GM12892 (cell line): ENCODE measurements at regions not wholly inside any gene's neighbourhood (a gene's known extent, or its start where the extent isn't known, plus 50 kb on each side); places are given as distances from the start of the nearest gene placed in this dataset.

Experiments
- POLR2A ChIP-seq: IDR thresholded peaks from 2 replicates; pipeline ENCODE4 v1.6.1; 2011; ENCODE audit warnings: low read depth, low read length, control low read depth
- POLR2AphosphoS5 ChIP-seq: IDR thresholded peaks from 2 replicates; pipeline ENCODE4 v1.6.1; 2011; ENCODE audit warnings: low read depth, low read length, control low read depth

GRCh38 chr1:175889848-175890247 lies 146.5 kb upstream of the TNR start:
- TF ChIP-seq POLR2AphosphoS5 (no peak), POLR2A (no peak)
